Body of pancreas (tissue), 4 donors: ENCODE measurements at regions not wholly inside any gene's neighbourhood (a gene's known extent, or its start where the extent isn't known, plus 50 kb on each side); places are given as distances from the start of the nearest gene placed in this dataset.

Source experiments
- ATAC-seq: fragments of 150-250 bp; one replicate; pipeline ENCODE4 v1.9.1; 2016
- DNase-seq, 4 donors: peaks; one replicate each; pipeline ENCODE4 v3.0.0-alpha.2; 2019
- H3K27ac ChIP-seq, 4 donors: fragments of 200-600 bp; sonication (generic); 1 replicate in 3 of 4; 2 replicates in 1 of 4; pipeline versions ENCODE4 v1.5.1 to v1.6.1; 2016 to 2019; ENCODE audit warnings: mild to moderate bottlenecking in 1 of 4, mixed read lengths in 1 of 4, moderate library complexity in 1 of 4
- H3K27me3 ChIP-seq, 2 donors: fragments of 200-600 bp; sonication (generic); one replicate each; pipeline ENCODE4 v1.6.0; 2016; ENCODE audit warnings: mild to moderate bottlenecking in 1 of 2
- H3K36me3 ChIP-seq, 2 donors: fragments of 200-600 bp; sonication (generic); replicated peaks in 1 of 2; 2 replicates each; pipeline ENCODE4 v1.5.1; 2016; ENCODE audit warnings: low read depth in 2 of 2; ENCODE audit not compliant: insufficient read depth in 1 of 2
- H3K4me1 ChIP-seq: fragments of 200-600 bp; sonication (generic); one replicate; pipeline ENCODE4 v1.6.0; 2016
- H3K4me3 ChIP-seq, 2 donors: fragments of 200-600 bp; sonication (generic); 1 replicate in 1 of 2; 2 replicates in 1 of 2; pipeline ENCODE4 v1.5.1; 2016 to 2019
- H3K9me3 ChIP-seq, 3 donors: fragments of 200-600 bp; sonication (generic); 1 replicate in 2 of 3; 2 replicates in 1 of 3; pipeline ENCODE4 v1.5.1; 2016
- POLR2A ChIP-seq, 3 donors: fragments of 450-650 bp; IDR thresholded peaks; one replicate each; pipeline ENCODE4 v1.6.1; 2016; ENCODE audit warnings: antibody characterized with exemption in 3 of 3, mild to moderate bottlenecking in 2 of 3
- WGBS, 2 donors: methylation state at CpG; one replicate each; pipeline ENCODE4 v1.1.5; 2017; 5-methylcytosine and 5-hydroxymethylcytosine counted together
- intact Hi-C: fragments of 100-400 bp; cut with DNase I; formaldehyde crosslinking; loops from one replicate; pipeline ENCODE4 v1.15.1; 2023
- TF ChIP-seq, protein P1 (sequence below), 7 experiments: fragments of 450-650 bp in 4 of 7; fragments of 200-600 bp in 3 of 7; sonication (generic) in 3 of 7; IDR thresholded peaks; one replicate each; pipeline ENCODE4 v1.5.1; 2016 to 2019; ENCODE audit warnings: antibody characterized with exemption in 7 of 7

DNA sequence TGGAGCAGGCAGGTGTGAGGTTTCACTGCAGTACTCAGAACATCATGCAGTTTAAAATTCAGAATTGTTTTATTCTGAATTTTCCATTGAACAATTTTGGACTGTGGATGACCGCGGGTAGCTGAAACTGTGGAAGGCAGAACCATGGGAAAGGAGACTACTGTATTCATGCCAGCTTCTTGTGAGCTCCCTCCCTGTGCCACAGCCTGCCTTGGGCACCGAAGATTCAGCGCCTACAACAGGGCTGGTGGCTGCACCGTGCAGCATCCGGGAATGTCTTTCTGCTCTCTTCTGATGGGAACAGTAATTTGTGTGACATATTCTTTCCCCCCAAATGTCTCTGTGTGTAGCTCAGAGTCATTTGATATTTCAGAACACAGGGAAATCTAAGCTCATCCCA, 118.5 kb upstream of the NKX1-1 start:
- intact Hi-C loops: no loop called here
- no peak for ATAC-seq

DNA sequence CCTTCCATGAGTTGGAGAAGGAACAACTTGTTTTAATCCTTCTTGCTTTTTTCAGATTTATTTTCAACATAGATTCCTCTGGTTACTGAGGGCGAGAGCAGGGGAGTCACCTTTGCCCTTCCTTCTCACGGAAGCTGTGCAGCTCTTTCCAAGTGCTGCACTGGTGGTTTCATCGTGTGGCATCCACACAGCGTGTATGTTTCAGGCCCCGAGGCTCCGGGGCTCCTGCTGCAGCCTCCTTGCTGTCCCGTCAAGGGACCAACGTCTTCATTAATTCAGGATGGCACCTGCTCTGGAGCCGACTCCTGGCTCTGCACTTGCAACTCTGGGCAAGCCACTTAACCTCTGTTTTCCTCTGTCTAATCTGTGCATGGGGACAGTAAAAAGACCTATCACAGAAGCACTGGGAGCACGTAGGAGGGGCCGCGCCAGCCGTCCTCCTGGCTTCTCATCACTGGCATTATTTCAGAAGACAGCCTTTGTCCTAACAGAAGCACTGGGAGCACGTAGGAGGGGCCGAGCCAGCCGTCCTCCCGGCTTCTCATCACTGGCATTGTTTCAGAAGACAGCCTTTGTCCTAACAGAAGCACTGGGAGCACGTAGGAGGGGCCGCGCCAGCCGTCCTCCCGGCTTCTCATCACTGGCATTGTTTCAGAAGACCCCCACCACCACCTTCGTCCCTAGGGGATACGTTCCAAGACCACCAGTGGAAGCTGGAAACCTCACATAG, 117.8 kb upstream of the NKX1-1 start:
- intact Hi-C loops: no loop called here
- Histone ChIP-seq H3K27ac (no peak overlapping the region), H3K9me3 (peaks cover 0 to 7% (median 0%) of the 10 kb centered on the region in 3 donors), H3K4me1 (peaks cover 5% of the 10 kb centered on the region), H3K4me3 (no peak overlapping the region), H3K36me3 (no peaks in the 10 kb centered on the region), H3K27me3 (peaks cover 0 to 5% of the 10 kb centered on the region in 2 donors)
- DNase-seq: no peak
- TF ChIP-seq, protein P1, sequence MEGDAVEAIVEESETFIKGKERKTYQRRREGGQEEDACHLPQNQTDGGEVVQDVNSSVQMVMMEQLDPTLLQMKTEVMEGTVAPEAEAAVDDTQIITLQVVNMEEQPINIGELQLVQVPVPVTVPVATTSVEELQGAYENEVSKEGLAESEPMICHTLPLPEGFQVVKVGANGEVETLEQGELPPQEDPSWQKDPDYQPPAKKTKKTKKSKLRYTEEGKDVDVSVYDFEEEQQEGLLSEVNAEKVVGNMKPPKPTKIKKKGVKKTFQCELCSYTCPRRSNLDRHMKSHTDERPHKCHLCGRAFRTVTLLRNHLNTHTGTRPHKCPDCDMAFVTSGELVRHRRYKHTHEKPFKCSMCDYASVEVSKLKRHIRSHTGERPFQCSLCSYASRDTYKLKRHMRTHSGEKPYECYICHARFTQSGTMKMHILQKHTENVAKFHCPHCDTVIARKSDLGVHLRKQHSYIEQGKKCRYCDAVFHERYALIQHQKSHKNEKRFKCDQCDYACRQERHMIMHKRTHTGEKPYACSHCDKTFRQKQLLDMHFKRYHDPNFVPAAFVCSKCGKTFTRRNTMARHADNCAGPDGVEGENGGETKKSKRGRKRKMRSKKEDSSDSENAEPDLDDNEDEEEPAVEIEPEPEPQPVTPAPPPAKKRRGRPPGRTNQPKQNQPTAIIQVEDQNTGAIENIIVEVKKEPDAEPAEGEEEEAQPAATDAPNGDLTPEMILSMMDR (IDR thresholded peaks at IDR 0.05): no peak
- no peak for TF ChIP-seq POLR2A (IDR thresholded peaks at IDR 0.05)
- 71 to 74% methylated on average over 21 to 24 of the region's 24 CpGs for WGBS, 2 donors
- ATAC-seq: no peak

More for the DNA sequence above, 118.5 kb upstream of the NKX1-1 start:
- Histone ChIP-seq H3K9me3 (peaks cover 0 to 7% (median 0%) of the 10 kb centered on the region in 3 donors), H3K36me3 (no peaks in the 10 kb centered on the region), H3K27ac (no peak overlapping the region), H3K4me1 (peaks cover 5% of the 10 kb centered on the region), H3K4me3 (no peak overlapping the region), H3K27me3 (peaks cover 0 to 5% of the 10 kb centered on the region in 2 donors)
- 76 to 82% methylated on average over 6 of the region's 6 CpGs for WGBS, 2 donors
- no peak for DNase-seq
- TF ChIP-seq, protein P1 (IDR thresholded peaks at IDR 0.05): no peak
- TF ChIP-seq POLR2A (IDR thresholded peaks at IDR 0.05): no peak

DNA sequence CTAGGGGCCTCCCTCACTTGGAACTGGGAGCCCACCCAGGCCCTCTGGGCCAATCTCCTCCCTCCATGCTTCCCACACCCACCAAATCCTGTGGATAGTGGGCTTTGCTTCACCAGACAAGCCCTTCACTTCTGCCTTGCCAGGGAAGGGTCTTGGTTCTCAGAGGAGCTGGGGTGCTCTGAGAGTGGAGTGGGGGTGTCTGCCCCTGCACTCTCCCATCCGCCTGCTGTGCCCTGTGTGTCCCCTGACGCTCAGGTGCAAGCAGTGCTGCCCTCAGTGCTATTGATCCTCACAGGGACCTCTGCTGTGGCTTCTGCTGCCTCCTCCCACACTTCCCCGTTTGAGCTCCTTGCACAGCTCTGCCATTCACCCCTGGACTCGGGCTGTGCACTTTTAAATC, 117.3 kb upstream of the NKX1-1 start:
- H3K4me3 ChIP-seq: no peak overlapping the region
- peaks cover 5% of the 10 kb centered on the region for H3K4me1 ChIP-seq
- no peak overlapping the region for H3K27ac ChIP-seq
- peaks cover 0 to 5% of the 10 kb centered on the region in 2 donors for H3K27me3 ChIP-seq
- 31 to 33% methylated on average over 4 of the region's 4 CpGs for WGBS, 2 donors
- TF ChIP-seq, protein P1 (IDR thresholded peaks at IDR 0.05): no peak
- TF ChIP-seq POLR2A (IDR thresholded peaks at IDR 0.05): no peak
- no peaks in the 10 kb centered on the region for H3K36me3 ChIP-seq
- no peak for DNase-seq
- H3K9me3 ChIP-seq: peaks cover 0 to 7% (median 0%) of the 10 kb centered on the region in 3 donors
- intact Hi-C loops: no loop called here
- no peak for ATAC-seq

DNA sequence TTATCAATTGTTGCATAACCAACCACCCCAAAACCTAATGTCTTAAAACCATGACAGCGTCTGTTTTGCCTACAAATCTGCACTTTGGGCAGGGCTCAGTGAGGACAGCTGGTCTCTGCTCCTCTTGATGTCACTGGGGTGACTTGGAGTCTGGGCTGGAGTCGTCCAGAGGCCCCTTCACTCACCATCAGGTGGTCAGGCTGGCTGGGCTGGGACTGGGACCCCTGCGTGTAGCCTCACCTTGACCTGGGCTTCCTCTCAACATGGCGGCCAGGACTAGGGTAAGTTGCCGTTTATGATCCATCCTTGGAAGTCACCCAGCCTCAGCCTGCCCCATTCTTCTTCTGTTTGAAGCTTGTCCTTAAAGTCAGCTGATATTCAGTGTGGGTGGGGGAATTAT, 116.8 kb upstream of the NKX1-1 start:
- TF ChIP-seq, protein P1 (IDR thresholded peaks at IDR 0.05): no peak

DNA sequence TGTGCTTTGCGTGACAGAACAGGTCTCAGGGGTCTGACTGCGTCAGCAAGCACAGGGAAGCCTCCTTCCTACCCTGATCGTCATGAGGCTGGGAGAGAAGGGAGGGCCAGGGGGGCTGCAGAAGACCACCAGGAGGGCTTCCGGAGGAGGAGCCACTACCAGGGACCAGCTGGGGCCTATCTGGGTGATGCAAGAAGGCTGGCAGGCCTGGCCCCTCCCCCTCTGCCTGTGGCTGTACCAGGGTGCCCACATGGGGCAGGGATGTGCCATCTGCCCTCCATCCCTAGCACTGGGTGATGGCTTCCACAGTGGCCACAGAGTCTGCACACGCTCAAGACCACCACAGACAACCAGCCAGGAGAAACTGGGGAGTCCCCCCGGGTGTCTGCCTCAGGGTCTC, 116.4 kb upstream of the NKX1-1 start:
- ATAC-seq (no peak), DNase-seq (no peak)
- H3K27me3 ChIP-seq: peaks cover 0 to 5% of the 10 kb centered on the region in 2 donors
- H3K4me3 ChIP-seq: no peak overlapping the region
- 87 to 95% methylated on average over 4 to 6 of the region's 6 CpGs for WGBS, 2 donors
- no peak for TF ChIP-seq POLR2A (IDR thresholded peaks at IDR 0.05)
- TF ChIP-seq, protein P1 (IDR thresholded peaks at IDR 0.05): no peak
- H3K27ac ChIP-seq: no peak overlapping the region
- H3K36me3 ChIP-seq: no peaks in the 10 kb centered on the region
- H3K4me1 ChIP-seq: peaks cover 5% of the 10 kb centered on the region
- H3K9me3 ChIP-seq: peaks cover 0 to 7% (median 0%) of the 10 kb centered on the region in 3 donors
- intact Hi-C loops: no loop called here

More for the DNA sequence above, 116.8 kb upstream of the NKX1-1 start:
- Histone ChIP-seq H3K4me3 (no peak overlapping the region), H3K4me1 (peaks cover 5% of the 10 kb centered on the region), H3K36me3 (no peaks in the 10 kb centered on the region), H3K27ac (no peak overlapping the region), H3K9me3 (peaks cover 0 to 7% (median 0%) of the 10 kb centered on the region in 3 donors), H3K27me3 (peaks cover 0 to 5% of the 10 kb centered on the region in 2 donors)
- no peak for DNase-seq
- ATAC-seq: no peak
- WGBS, 2 donors: 88% methylated on average over 3 to 5 of the region's 5 CpGs
- intact Hi-C loops: no loop called here
